ENCODE measurements at regions not wholly inside any gene's neighbourhood (a gene's known extent, or its start where the extent isn't known, plus 50 kb on each side); places are given as distances from the start of the nearest gene placed in this dataset.
"Not testable (repeated sequence)": the region's sequence is repeated elsewhere in the genome, so short reads cannot be mapped to it uniquely, and the experiment has no call there.

- DNase-seq: no peak
- in situ Hi-C loops (cut with MboI; ENCODE audit: low pct_unique_long_range_greater_than_20kb, low sequenced_read_pairs): no loop called here
These were observed 346.4 kb downstream of the ZNF674 start for GRCh38 chrX:46198858-46199257.

- in situ Hi-C loops (cut with MboI; ENCODE audit: low pct_unique_long_range_greater_than_20kb, low sequenced_read_pairs); DNase-seq: not testable (repeated sequence)
These were observed 358.5 kb downstream of the ZNF674 start for GRCh38 chrX:46186811-46187106.

GRCh38 chrX:46185923-46186810 is 359.1 kb downstream of the ZNF674 start:
- in situ Hi-C loops (cut with MboI; ENCODE audit: low pct_unique_long_range_greater_than_20kb, low sequenced_read_pairs): no loop called here
- no peak for DNase-seq

- in situ Hi-C loops (cut with MboI; ENCODE audit: low pct_unique_long_range_greater_than_20kb, low sequenced_read_pairs): no loop called here
- no peak for DNase-seq
These were observed 360.5 kb downstream of the ZNF674 start for GRCh38 chrX:46184749-46185148.

GRCh38 chrX:46180258-46180687 is 364.9 kb downstream of the ZNF674 start:
- peak; percentile 98 for DNase-seq
- in situ Hi-C loops (cut with MboI; ENCODE audit: low pct_unique_long_range_greater_than_20kb, low sequenced_read_pairs): no loop called here

- in situ Hi-C loops (cut with MboI; ENCODE audit: low pct_unique_long_range_greater_than_20kb, low sequenced_read_pairs): no loop called here
- no peak for DNase-seq
These were observed 365.5 kb downstream of the ZNF674 start for GRCh38 chrX:46179748-46180147.

- in situ Hi-C loops (cut with MboI; ENCODE audit: low pct_unique_long_range_greater_than_20kb, low sequenced_read_pairs): no loop called here
- peak; percentile 36 for DNase-seq
These were observed 366.5 kb downstream of the ZNF674 start for GRCh38 chrX:46178763-46179162.

- in situ Hi-C loops (cut with MboI; ENCODE audit: low pct_unique_long_range_greater_than_20kb, low sequenced_read_pairs): no loop called here
These were observed 372.1 kb downstream of the ZNF674 start for GRCh38 chrX:46173159-46173558.

GRCh38 chrX:46171457-46171856 is 373.8 kb downstream of the ZNF674 start:
- in situ Hi-C loops (cut with MboI; ENCODE audit: low pct_unique_long_range_greater_than_20kb, low sequenced_read_pairs): not testable (repeated sequence)

More at GRCh38 chrX:46173159-46173558, 372.1 kb downstream of the ZNF674 start:
- no peak for DNase-seq

GRCh38 chrX:46169808-46170207 is 375.4 kb downstream of the ZNF674 start:
- DNase-seq: no peak
- in situ Hi-C loops (cut with MboI; ENCODE audit: low pct_unique_long_range_greater_than_20kb, low sequenced_read_pairs): no loop called here

More at GRCh38 chrX:46171457-46171856, 373.8 kb downstream of the ZNF674 start:
- DNase-seq: not testable (repeated sequence)

GRCh38 chrX:46168254-46168653 is 377.0 kb downstream of the ZNF674 start:
- in situ Hi-C loops (cut with MboI; ENCODE audit: low pct_unique_long_range_greater_than_20kb, low sequenced_read_pairs): no loop called here
- DNase-seq: no peak

GRCh38 chrX:46165866-46166265 is 379.4 kb downstream of the ZNF674 start:
- no peak for DNase-seq
- in situ Hi-C loops (cut with MboI; ENCODE audit: low pct_unique_long_range_greater_than_20kb, low sequenced_read_pairs): no loop called here

- in situ Hi-C loops (cut with MboI; ENCODE audit: low pct_unique_long_range_greater_than_20kb, low sequenced_read_pairs): no loop called here
These were observed 379.8 kb downstream of the ZNF674 start for GRCh38 chrX:46165411-46165810.

GRCh38 chrX:46152756-46153155 is 392.5 kb downstream of the ZNF674 start:
- no peak for DNase-seq
- in situ Hi-C loops (cut with MboI; ENCODE audit: low pct_unique_long_range_greater_than_20kb, low sequenced_read_pairs): no loop called here

More at GRCh38 chrX:46165411-46165810, 379.8 kb downstream of the ZNF674 start:
- DNase-seq: no peak

GRCh38 chrX:46151332-46151731 is 393.9 kb downstream of the ZNF674 start:
- DNase-seq; in situ Hi-C loops (cut with MboI; ENCODE audit: low pct_unique_long_range_greater_than_20kb, low sequenced_read_pairs): not testable (repeated sequence)

- no peak for DNase-seq
- in situ Hi-C loops (cut with MboI; ENCODE audit: low pct_unique_long_range_greater_than_20kb, low sequenced_read_pairs): no loop called here
These were observed 400.7 kb downstream of the ZNF674 start for GRCh38 chrX:46144566-46144965.

GRCh38 chrX:46140272-46140671 is 404.9 kb downstream of the ZNF674 start:
- no peak for DNase-seq
- in situ Hi-C loops (cut with MboI; ENCODE audit: low pct_unique_long_range_greater_than_20kb, low sequenced_read_pairs): no loop called here

GRCh38 chrX:46130247-46130646 is 415.0 kb downstream of the ZNF674 start:
- in situ Hi-C loops (cut with MboI; ENCODE audit: low pct_unique_long_range_greater_than_20kb, low sequenced_read_pairs): no loop called here

GRCh38 chrX:46125111-46125510 is 420.1 kb downstream of the ZNF674 start:
- in situ Hi-C loops (cut with MboI; ENCODE audit: low pct_unique_long_range_greater_than_20kb, low sequenced_read_pairs): no loop called here
- peak; percentile 4 for DNase-seq

More at GRCh38 chrX:46130247-46130646, 415.0 kb downstream of the ZNF674 start:
- no peak for DNase-seq

GRCh38 chrX:46117234-46117633 is 428.0 kb downstream of the ZNF674 start:
- no peak for DNase-seq
- in situ Hi-C loops (cut with MboI; ENCODE audit: low pct_unique_long_range_greater_than_20kb, low sequenced_read_pairs): no loop called here

- in situ Hi-C loops (cut with MboI; ENCODE audit: low pct_unique_long_range_greater_than_20kb, low sequenced_read_pairs): not testable (repeated sequence)
- DNase-seq: peak; percentile 13
These were observed 457.9 kb downstream of the ZNF674 start for GRCh38 chrX:46087310-46087709.

Data from KBM-7 (cell line).